IPS-18a (cell line): ENCODE measurements at regions not wholly inside any gene's neighbourhood (a gene's known extent, or its start where the extent isn't known, plus 50 kb on each side); places are given as distances from the start of the nearest gene placed in this dataset.

Experiments
- H3K27ac ChIP-seq: one replicate; pipeline ENCODE4 v1.5.1; 2013; ENCODE audit warnings: low read length
- H3K27me3 ChIP-seq: one replicate; pipeline ENCODE4 v1.6.1; 2013; ENCODE audit warnings: mild to moderate bottlenecking, low read length; ENCODE audit not compliant: control insufficient read depth, insufficient read depth
- H3K36me3 ChIP-seq: one replicate; pipeline ENCODE4 v1.6.1; 2013; ENCODE audit warnings: low read depth, low read length; ENCODE audit not compliant: control insufficient read depth
- H3K4me1 ChIP-seq: one replicate; pipeline ENCODE4 v1.6.1; 2013; ENCODE audit warnings: low read depth, low read length; ENCODE audit not compliant: control insufficient read depth
- H3K4me3 ChIP-seq: one replicate; pipeline ENCODE4 v1.5.1; 2013; ENCODE audit warnings: low read length
- H3K9ac ChIP-seq: one replicate; pipeline ENCODE4 v1.6.1; 2013; ENCODE audit warnings: mild to moderate bottlenecking, low read length, moderate library complexity
- H3K9me3 ChIP-seq: one replicate; pipeline ENCODE4 v1.6.1; 2013; ENCODE audit warnings: low read depth, low read length; ENCODE audit not compliant: control insufficient read depth

- H3K27ac ChIP-seq, result no peak overlapping the region
- no peaks in the 10 kb centered on the region for H3K4me1 ChIP-seq
- no peak overlapping the region for H3K9ac ChIP-seq
- no peaks in the 10 kb centered on the region for H3K36me3 ChIP-seq
- H3K4me3 ChIP-seq, result no peak overlapping the region
- H3K9me3 ChIP-seq, result no peaks in the 10 kb centered on the region
- no peaks in the 10 kb centered on the region for H3K27me3 ChIP-seq
Measured at GRCh38 chr14:26722258-26722657, 124.4 kb upstream of the NOVA1 start.

- no peaks in the 10 kb centered on the region for H3K27me3 ChIP-seq
Measured at GRCh38 chr14:26729851-26730250, 132.0 kb upstream of the NOVA1 start.

DNA sequence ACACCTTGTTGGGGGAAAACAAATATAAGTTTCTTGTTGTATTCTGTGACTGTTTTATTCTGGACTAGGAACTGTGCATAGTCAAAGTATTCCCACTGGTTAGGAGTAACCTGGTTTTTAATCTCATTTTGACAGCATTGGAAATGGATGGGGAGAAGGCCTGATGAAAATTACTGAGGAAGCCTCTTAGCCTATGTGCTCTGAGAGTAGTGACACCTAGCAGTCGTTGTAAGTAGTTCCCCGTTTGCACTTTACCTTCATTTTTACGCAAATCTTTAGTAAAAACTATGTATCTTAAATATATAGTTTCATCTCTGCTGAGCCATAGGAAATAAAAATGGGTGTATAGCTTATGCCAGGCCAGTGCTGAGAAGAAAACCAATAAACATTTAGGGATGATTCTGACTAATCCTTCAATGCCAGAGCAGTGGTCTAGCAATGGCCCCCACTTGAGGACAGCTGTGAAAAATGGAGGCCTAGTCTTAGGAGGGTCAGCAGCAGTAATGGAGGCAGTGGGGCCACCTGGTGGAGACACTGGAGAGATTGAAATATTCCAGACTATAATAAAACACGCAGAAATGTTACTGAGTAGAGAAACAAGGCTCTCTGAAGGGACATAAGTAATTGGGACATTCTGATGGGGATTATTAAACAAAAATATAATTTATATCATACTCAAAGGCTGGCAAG lies 133.2 kb upstream of the NOVA1 start:
- Histone ChIP-seq H3K27ac (no peak overlapping the region), H3K9ac (no peak overlapping the region), H3K9me3 (no peaks in the 10 kb centered on the region), H3K27me3 (no peaks in the 10 kb centered on the region), H3K36me3 (no peaks in the 10 kb centered on the region), H3K4me3 (no peak overlapping the region), H3K4me1 (no peaks in the 10 kb centered on the region)

More at GRCh38 chr14:26729851-26730250, 132.0 kb upstream of the NOVA1 start:
- Histone ChIP-seq H3K27ac (no peak overlapping the region), H3K36me3 (no peaks in the 10 kb centered on the region), H3K4me3 (no peak overlapping the region), H3K4me1 (no peaks in the 10 kb centered on the region), H3K9me3 (no peaks in the 10 kb centered on the region), H3K9ac (no peak overlapping the region)

GRCh38 chr14:26735811-26736210 lies 138.0 kb upstream of the NOVA1 start:
- no peaks in the 10 kb centered on the region for H3K9me3 ChIP-seq
- no peaks in the 10 kb centered on the region for H3K27me3 ChIP-seq
- no peak overlapping the region for H3K9ac ChIP-seq
- no peaks in the 10 kb centered on the region for H3K36me3 ChIP-seq
- no peaks in the 10 kb centered on the region for H3K4me1 ChIP-seq
- H3K27ac ChIP-seq, result no peak overlapping the region
- H3K4me3 ChIP-seq, result no peak overlapping the region

GRCh38 chr14:26738571-26738970 lies 140.7 kb upstream of the NOVA1 start:
- H3K4me3 ChIP-seq, result no peak overlapping the region
- H3K4me1 ChIP-seq, result no peaks in the 10 kb centered on the region
- no peaks in the 10 kb centered on the region for H3K27me3 ChIP-seq
- no peak overlapping the region for H3K27ac ChIP-seq
- H3K9ac ChIP-seq, result no peak overlapping the region
- H3K9me3 ChIP-seq, result no peaks in the 10 kb centered on the region
- H3K36me3 ChIP-seq, result no peaks in the 10 kb centered on the region

- Histone ChIP-seq H3K4me1 (no peaks in the 10 kb centered on the region), H3K27ac (no peak overlapping the region), H3K9me3 (no peaks in the 10 kb centered on the region), H3K4me3 (no peak overlapping the region), H3K36me3 (no peaks in the 10 kb centered on the region), H3K27me3 (no peaks in the 10 kb centered on the region), H3K9ac (no peak overlapping the region)
Measured at GRCh38 chr14:26741711-26742212, 143.9 kb upstream of the NOVA1 start.

- no peaks in the 10 kb centered on the region for H3K9me3 ChIP-seq
- no peaks in the 10 kb centered on the region for H3K36me3 ChIP-seq
- H3K27ac ChIP-seq, result no peak overlapping the region
- no peaks in the 10 kb centered on the region for H3K27me3 ChIP-seq
- H3K4me3 ChIP-seq, result no peak overlapping the region
- H3K4me1 ChIP-seq, result no peaks in the 10 kb centered on the region
- H3K9ac ChIP-seq, result no peak overlapping the region
Measured at GRCh38 chr14:26743284-26743683, 145.5 kb upstream of the NOVA1 start.

DNA sequence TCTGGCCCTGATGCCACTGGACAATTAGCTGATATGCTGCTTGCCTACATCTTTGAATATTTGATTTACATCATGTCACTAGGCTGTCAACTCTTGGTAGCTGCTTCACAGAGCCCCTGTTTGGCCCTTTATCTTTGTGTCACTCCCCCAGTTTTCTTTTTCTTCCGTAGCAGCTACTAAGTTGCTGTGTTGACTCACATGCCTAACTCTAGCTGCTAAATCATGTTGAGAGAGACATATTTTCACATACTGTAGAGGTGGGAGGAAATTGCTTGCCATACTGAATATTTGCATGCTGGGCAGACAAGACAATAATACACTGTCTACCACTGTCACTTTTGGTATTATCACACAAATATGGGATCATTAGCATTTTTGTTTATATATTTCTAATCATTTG lies 147.1 kb upstream of the NOVA1 start:
- H3K9me3 ChIP-seq, result no peaks in the 10 kb centered on the region

DNA sequence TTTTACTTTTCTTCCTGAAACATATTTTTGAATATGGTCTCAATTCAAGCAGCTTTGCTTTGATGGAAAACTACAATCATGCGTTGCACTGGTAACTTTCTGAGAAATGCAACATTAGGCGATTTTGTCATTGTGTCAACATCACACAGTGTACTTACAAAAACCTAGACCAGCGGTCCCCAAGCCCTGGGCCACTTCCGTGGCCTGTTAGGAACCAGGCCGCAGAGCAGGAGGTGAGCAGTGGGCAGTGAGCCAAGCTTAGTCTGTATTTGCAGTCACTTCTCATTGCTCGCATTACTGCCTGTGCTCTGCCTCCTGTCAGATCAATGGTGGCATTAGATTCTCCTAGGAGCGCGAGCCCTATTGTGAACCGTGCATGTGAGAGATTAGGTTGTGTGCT lies 163.7 kb upstream of the NOVA1 start:
- H3K4me1 ChIP-seq, result peaks cover 6% of the 10 kb centered on the region
- H3K4me3 ChIP-seq, result no peak overlapping the region
- H3K9ac ChIP-seq, result no peak overlapping the region
- no peaks in the 10 kb centered on the region for H3K36me3 ChIP-seq
- no peaks in the 10 kb centered on the region for H3K9me3 ChIP-seq
- H3K27me3 ChIP-seq, result no peaks in the 10 kb centered on the region
- no peak overlapping the region for H3K27ac ChIP-seq

More for the DNA sequence above, 147.1 kb upstream of the NOVA1 start:
- H3K4me3 ChIP-seq, result no peak overlapping the region
- H3K27ac ChIP-seq, result no peak overlapping the region
- no peaks in the 10 kb centered on the region for H3K4me1 ChIP-seq
- no peak overlapping the region for H3K9ac ChIP-seq
- H3K36me3 ChIP-seq, result no peaks in the 10 kb centered on the region
- no peaks in the 10 kb centered on the region for H3K27me3 ChIP-seq

GRCh38 chr14:26765301-26765700 lies 167.5 kb upstream of the NOVA1 start:
- no peaks in the 10 kb centered on the region for H3K36me3 ChIP-seq
- H3K27me3 ChIP-seq, result no peaks in the 10 kb centered on the region
- H3K9ac ChIP-seq, result no peak overlapping the region
- H3K4me3 ChIP-seq, result no peak overlapping the region
- no peak overlapping the region for H3K27ac ChIP-seq
- peaks cover 6% of the 10 kb centered on the region for H3K4me1 ChIP-seq
- no peaks in the 10 kb centered on the region for H3K9me3 ChIP-seq

DNA sequence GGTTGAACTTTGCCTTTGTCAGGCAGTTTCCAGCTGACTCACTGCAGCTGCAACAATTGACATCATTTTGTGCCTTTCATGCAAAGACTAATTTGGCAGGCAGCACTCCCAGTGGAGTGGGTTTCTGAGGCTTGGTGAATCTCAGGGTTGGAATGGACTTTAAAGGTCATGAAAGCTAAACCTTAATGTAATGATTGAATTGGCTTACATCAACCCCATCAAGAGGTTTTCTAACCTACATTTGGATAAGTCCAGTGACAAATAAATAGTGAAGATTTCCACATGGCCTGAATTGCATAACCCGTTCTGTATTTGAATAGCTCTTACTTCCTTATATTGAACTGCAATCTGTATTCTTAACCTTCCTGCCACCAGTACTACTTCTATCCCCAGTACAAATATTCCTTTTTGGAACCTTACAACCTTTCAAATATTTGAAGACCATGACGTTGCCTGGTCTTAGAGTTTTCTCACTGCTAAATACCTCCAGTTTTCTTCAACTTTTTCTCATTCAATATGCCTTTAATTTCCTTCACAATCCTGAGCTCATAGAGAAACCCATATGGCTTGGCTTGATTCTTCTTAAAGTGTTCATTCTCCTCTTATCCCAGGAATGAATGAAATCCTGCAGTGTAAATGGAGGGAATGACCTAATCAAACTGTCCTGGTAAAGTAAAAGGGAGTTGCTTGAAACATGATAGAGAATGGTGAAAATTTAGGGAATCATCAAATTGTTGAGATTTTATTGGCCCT lies 168.1 kb upstream of the NOVA1 start:
- Histone ChIP-seq H3K27ac (no peak overlapping the region), H3K9me3 (no peaks in the 10 kb centered on the region), H3K4me1 (peaks cover 6% of the 10 kb centered on the region), H3K9ac (no peak overlapping the region), H3K4me3 (no peak overlapping the region), H3K36me3 (no peaks in the 10 kb centered on the region), H3K27me3 (no peaks in the 10 kb centered on the region)

DNA sequence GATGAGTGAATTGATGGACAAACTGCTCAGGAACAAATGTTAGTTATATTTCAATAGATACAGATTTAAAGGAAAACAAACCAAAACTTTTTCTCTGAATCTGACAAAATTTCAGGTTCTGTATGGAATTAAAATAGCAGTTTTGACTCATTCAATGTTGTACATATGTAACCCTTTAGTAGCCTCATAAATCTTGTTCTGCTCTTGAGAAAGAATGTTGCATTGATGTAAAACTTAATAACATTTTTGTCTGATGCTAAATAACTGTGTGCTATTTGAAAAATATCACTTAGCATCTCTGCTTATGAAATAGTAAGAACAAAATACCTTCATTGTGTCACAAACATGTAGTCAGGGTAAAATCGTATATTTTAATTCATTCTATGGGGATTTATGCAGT lies 168.9 kb upstream of the NOVA1 start:
- Histone ChIP-seq H3K4me1 (peaks cover 6% of the 10 kb centered on the region), H3K4me3 (no peak overlapping the region), H3K9ac (no peak overlapping the region), H3K36me3 (no peaks in the 10 kb centered on the region), H3K27ac (no peak overlapping the region), H3K27me3 (no peaks in the 10 kb centered on the region), H3K9me3 (no peaks in the 10 kb centered on the region)
